ENCODE measurements at regions not wholly inside any gene's neighbourhood (a gene's known extent, or its start where the extent isn't known, plus 50 kb on each side); places are given as distances from the start of the nearest gene placed in this dataset.

- DNase-seq (ENCODE audit: low read depth in 3 of 3) = no peak
Observed at GRCh38 chr4:123841447-123842121, 445.0 kb downstream of the SPRY1 start.

GRCh38 chr4:123843137-123843536 is 446.5 kb downstream of the SPRY1 start:
- no peak for DNase-seq (ENCODE audit: low read depth in 3 of 3)

- no peak for DNase-seq (ENCODE audit: low read depth in 3 of 3)
Observed at GRCh38 chr4:123844374-123844773, 447.8 kb downstream of the SPRY1 start.

GRCh38 chr4:123846092-123846491 is 449.5 kb downstream of the SPRY1 start:
- DNase-seq (ENCODE audit: low read depth in 3 of 3) = no peak

- DNase-seq (ENCODE audit: low read depth in 3 of 3) = no peak
Observed at GRCh38 chr4:123846561-123846960, 450.0 kb downstream of the SPRY1 start.

GRCh38 chr4:123848606-123849005 is 452.0 kb downstream of the SPRY1 start:
- DNase-seq (ENCODE audit: low read depth in 3 of 3) = no peak

GRCh38 chr4:123849495-123849894 is 452.9 kb downstream of the SPRY1 start:
- DNase-seq (ENCODE audit: low read depth in 3 of 3) = no peak

- no peak for DNase-seq (ENCODE audit: low read depth in 3 of 3)
Observed at GRCh38 chr4:123851521-123851920, 454.9 kb downstream of the SPRY1 start.

GRCh38 chr4:123853651-123854050 is 457.1 kb downstream of the SPRY1 start:
- DNase-seq (ENCODE audit: low read depth in 3 of 3) = no peak

GRCh38 chr4:123856689-123857545 is 460.3 kb downstream of the SPRY1 start:
- no peak for DNase-seq (ENCODE audit: low read depth in 3 of 3)

GRCh38 chr4:123858465-123858864 is 461.9 kb downstream of the SPRY1 start:
- DNase-seq (ENCODE audit: low read depth in 3 of 3) = no peak

- no peak for DNase-seq (ENCODE audit: low read depth in 3 of 3)
Observed at GRCh38 chr4:123862812-123863211, 466.2 kb downstream of the SPRY1 start.

- no peak for DNase-seq (ENCODE audit: low read depth in 3 of 3)
Observed at GRCh38 chr4:123866796-123867195, 470.2 kb downstream of the SPRY1 start.

- no peak for DNase-seq (ENCODE audit: low read depth in 3 of 3)
Observed at GRCh38 chr4:123867910-123868587, 471.5 kb downstream of the SPRY1 start.

- no peak for DNase-seq (ENCODE audit: low read depth in 3 of 3)
Observed at GRCh38 chr4:123869286-123870215, 473.0 kb downstream of the SPRY1 start.

GRCh38 chr4:123870216-123870876 is 473.8 kb downstream of the SPRY1 start:
- DNase-seq (ENCODE audit: low read depth in 3 of 3) = no peak

GRCh38 chr4:123871341-123871740 is 474.7 kb downstream of the SPRY1 start:
- DNase-seq (ENCODE audit: low read depth in 3 of 3) = no peak

GRCh38 chr4:123874063-123874462 is 477.5 kb downstream of the SPRY1 start:
- DNase-seq (ENCODE audit: low read depth in 3 of 3) = no peak

- DNase-seq (ENCODE audit: low read depth in 3 of 3) = no peak
Observed at GRCh38 chr4:123876143-123876542, 479.5 kb downstream of the SPRY1 start.

GRCh38 chr4:123876671-123877101 is 480.1 kb downstream of the SPRY1 start:
- DNase-seq (ENCODE audit: low read depth in 3 of 3) = no peak

- DNase-seq (ENCODE audit: low read depth in 3 of 3) = no peak
Observed at GRCh38 chr4:123877551-123877950, 481.0 kb downstream of the SPRY1 start.

Data from stimulated activated CD4-positive, alpha-beta T cell treated with anti-CD3 and anti-CD28 coated beads, TNF-alpha, amount 100 ng/mL, for 48 hours (primary cell).